HCT116 (cell line): ENCODE measurements at regions not wholly inside any gene's neighbourhood (a gene's known extent, or its start where the extent isn't known, plus 50 kb on each side); places are given as distances from the start of the nearest gene placed in this dataset.

ENCODE experiments used
- ATAC-seq: fragments of 200-7000 bp; cut with Tn5 transposase; 2 replicates; pipeline ENCODE4 v1.9.1; 2020; ENCODE audit warnings: mild to moderate bottlenecking, moderate library complexity
- BruUV-seq: library from RNA; stranded (reverse); fragments of 400-500 nt; replicated peaks from 2 replicates; lab custom pipeline; 2021; lab: Mats Ljungman, UMichigan
- CTCF ChIA-PET: fragments of 300-600 bp; sonication (Branson Sonifier 250); formaldehyde crosslinking; loops from one replicate; lab custom pipeline; 2021; ENCODE audit warnings: antibody characterized with exemption; lab: Charles Lee
- POLR2A ChIA-PET: fragments of 300-600, 350-600 bp; sonication (Branson Sonifier 250); formaldehyde crosslinking; loops from one replicate; lab custom pipeline; 2021; ENCODE audit warnings: antibody characterized with exemption; lab: Charles Lee
- RAD21 ChIA-PET, 2 experiments: fragments of 300-600 bp; sonication (Branson Sonifier 250); formaldehyde crosslinking; loops; one replicate each; lab custom pipeline; 2023; ENCODE audit warnings: low total read pairs in 2 of 2; ENCODE audit not compliant: uncharacterized antibody in 2 of 2, unreplicated experiment in 2 of 2, low non-redundant PET in 1 of 2; lab: Charles Lee
- DNase-seq: peaks from one replicate; pipeline ENCODE4 v3.0.0-alpha.2; 2010; ENCODE audit warnings: low read depth, low spot score
- H2AFZ ChIP-seq: fragments of 200-600 bp; shearing (Covaris generic), sonication (generic); 2 replicates; pipeline ENCODE4 v1.6.1; 2017; ENCODE audit warnings: low read depth, mixed run types, mixed read lengths, antibody characterized with exemption, low read length; ENCODE audit not compliant: poor library complexity, severe bottlenecking
- H3K27ac ChIP-seq: 2 replicates; pipeline ENCODE4 v1.5.1; 2012; ENCODE audit warnings: low read depth, low read length
- H3K27me3 ChIP-seq: fragments of 200-600 bp; sonication (generic); 2 replicates; pipeline ENCODE4 v1.6.1; 2016; ENCODE audit warnings: mixed run types, low read length, mixed read lengths; ENCODE audit not compliant: insufficient read depth
- H3K36me3 ChIP-seq, 2 experiments: fragments of 200-500 bp in 1 of 2; fragments of 200-600 bp in 1 of 2; sonication (Bioruptor generic) in 1 of 2; sonication (generic) in 1 of 2; 2 replicates each; pipeline versions ENCODE4 v1.5.1 to v1.6.1; 2014 to 2016; ENCODE audit warnings: low read length in 2 of 2, inconsistent platforms in 1 of 2, mixed read lengths in 1 of 2, mixed run types in 1 of 2; ENCODE audit not compliant: insufficient read depth in 2 of 2, control insufficient read depth in 1 of 2
- H3K4me1 ChIP-seq, 2 experiments: fragments of 200-600 bp in 1 of 2; sonication (generic) in 1 of 2; 2 replicates each; pipeline versions ENCODE4 v1.5.1 to v1.6.1; 2012 to 2017; ENCODE audit warnings: low read length in 2 of 2, inconsistent platforms in 1 of 2, mild to moderate bottlenecking in 1 of 2, mixed read lengths in 1 of 2, mixed run types in 1 of 2, moderate library complexity in 1 of 2; ENCODE audit not compliant: insufficient read depth in 2 of 2, control insufficient read depth in 1 of 2
- H3K4me2 ChIP-seq: fragments of 200-600 bp; sonication (generic); 2 replicates; pipeline ENCODE4 v1.6.1; 2017; ENCODE audit warnings: mixed run types, low read length, mixed read lengths
- H3K4me3 ChIP-seq, 2 experiments: fragments of 200-600 bp in 1 of 2; sonication (generic) in 1 of 2; replicated peaks in 1 of 2; 2 replicates each; pipeline ENCODE4 v1.5.1; 2011 to 2016; ENCODE audit warnings: low read length in 2 of 2, control low read depth in 1 of 2, low read depth in 1 of 2, mild to moderate bottlenecking in 1 of 2, mixed read lengths in 1 of 2, mixed run types in 1 of 2
- H3K79me2 ChIP-seq: fragments of 200-600 bp; sonication (generic); 2 replicates; pipeline ENCODE4 v1.6.1; 2017; ENCODE audit warnings: mild to moderate bottlenecking, mixed run types, low read length, moderate library complexity, mixed read lengths; ENCODE audit not compliant: insufficient read depth
- H3K9ac ChIP-seq: fragments of 200-600 bp; sonication (generic); 2 replicates; pipeline ENCODE4 v1.6.1; 2016; ENCODE audit warnings: low read length, mixed read lengths
- H3K9me2 ChIP-seq: fragments of 200-600 bp; sonication (generic), shearing (Covaris generic); 2 replicates; pipeline ENCODE4 v1.6.1; 2017; ENCODE audit warnings: mixed run types, mild to moderate bottlenecking, moderate library complexity; ENCODE audit not compliant: insufficient read depth
- H3K9me3 ChIP-seq, 2 experiments: fragments of 200-500 bp in 1 of 2; fragments of 200-600 bp in 1 of 2; sonication (Bioruptor generic) in 1 of 2; sonication (generic) in 1 of 2; 2 replicates each; pipeline ENCODE4 v1.6.1; 2014 to 2017; ENCODE audit warnings: low read length in 2 of 2, mixed read lengths in 2 of 2, inconsistent platforms in 1 of 2, low read depth in 1 of 2, mild to moderate bottlenecking in 1 of 2, mixed run types in 1 of 2, moderate library complexity in 1 of 2; ENCODE audit not compliant: control insufficient read depth in 1 of 2, insufficient read depth in 1 of 2
- H4K20me1 ChIP-seq: fragments of 200-600 bp; sonication (generic), shearing (Covaris generic); 2 replicates; pipeline ENCODE4 v1.6.1; 2017; ENCODE audit warnings: mixed run types, mild to moderate bottlenecking, moderate library complexity; ENCODE audit not compliant: insufficient read depth
- CBX3 ChIP-seq: IDR thresholded peaks from 2 replicates; pipeline ENCODE4 v1.6.1; 2012; ENCODE audit warnings: low read depth
- ELF1 ChIP-seq: IDR thresholded peaks from 2 replicates; pipeline ENCODE4 v1.6.1; 2012; ENCODE audit warnings: low read depth, borderline replicate concordance
- EZH2 ChIP-seq: fragments of 200-600 bp; sonication (generic); IDR thresholded peaks from 2 replicates; pipeline ENCODE4 v1.6.1; 2017; ENCODE audit warnings: antibody characterized with exemption, mixed run types
- FOSL1 ChIP-seq: IDR thresholded peaks from 2 replicates; pipeline ENCODE4 v1.6.1; 2012; ENCODE audit warnings: low read depth
- POLR2A ChIP-seq: IDR thresholded peaks from 2 replicates; pipeline ENCODE4 v1.7.0; 2011; ENCODE audit warnings: borderline replicate concordance; ENCODE audit not compliant: insufficient read depth, insufficient read length; ENCODE audit errors: extremely low read depth
- RAD21 ChIP-seq: IDR thresholded peaks from 2 replicates; pipeline ENCODE4 v1.6.1; 2012; ENCODE audit warnings: low read depth, mild to moderate bottlenecking
- SIN3A ChIP-seq: IDR thresholded peaks from 2 replicates; pipeline ENCODE4 v1.6.1; 2012; ENCODE audit warnings: low read depth
- SP1 ChIP-seq: IDR thresholded peaks from 2 replicates; pipeline ENCODE4 v1.6.1; 2012; ENCODE audit warnings: low read depth
- TCF7L2 ChIP-seq: IDR thresholded peaks from 2 replicates; pipeline ENCODE4 v1.7.0; 2011; ENCODE audit warnings: borderline replicate concordance, inconsistent platforms; ENCODE audit not compliant: insufficient read depth, insufficient read length; ENCODE audit errors: extremely low read depth
- YY1 ChIP-seq: IDR thresholded peaks from 2 replicates; pipeline ENCODE4 v1.6.1; 2011; ENCODE audit warnings: low read length, low read depth, moderate library complexity, mild to moderate bottlenecking; ENCODE audit not compliant: insufficient replicate concordance; ENCODE audit errors: extremely low read depth
- ZFX ChIP-seq: fragments of 450-650 bp; IDR thresholded peaks from 2 replicates; pipeline ENCODE4 v1.6.1; 2017
- intact Hi-C: fragments of 100-400 bp; cut with micrococcal nuclease; formaldehyde crosslinking; loops from 2 replicates; pipeline ENCODE4 v1.10.0; 2022
- TF ChIP-seq, protein P1 (sequence below): IDR thresholded peaks from 2 replicates; pipeline ENCODE4 v1.6.1; 2011; ENCODE audit warnings: mild to moderate bottlenecking, low read length, moderate library complexity; ENCODE audit not compliant: insufficient replicate concordance; ENCODE audit errors: extremely low read depth
- TF ChIP-seq, protein P2 (sequence below), 3 experiments: fragments of 200-600 bp in 1 of 3; sonication (generic) in 1 of 3; IDR thresholded peaks in 2 of 3; conservative IDR thresholded peaks in 1 of 3; 2 replicates each; pipeline ENCODE4 v1.5.1; 2012 to 2017; ENCODE audit warnings: low read depth in 2 of 3, low read length in 2 of 3, antibody characterized with exemption in 1 of 3, borderline replicate concordance in 1 of 3, control low read depth in 1 of 3, mild to moderate bottlenecking in 1 of 3, mixed read lengths in 1 of 3, mixed run types in 1 of 3, moderate library complexity in 1 of 3; ENCODE audit not compliant: insufficient read depth in 1 of 3

DNA sequence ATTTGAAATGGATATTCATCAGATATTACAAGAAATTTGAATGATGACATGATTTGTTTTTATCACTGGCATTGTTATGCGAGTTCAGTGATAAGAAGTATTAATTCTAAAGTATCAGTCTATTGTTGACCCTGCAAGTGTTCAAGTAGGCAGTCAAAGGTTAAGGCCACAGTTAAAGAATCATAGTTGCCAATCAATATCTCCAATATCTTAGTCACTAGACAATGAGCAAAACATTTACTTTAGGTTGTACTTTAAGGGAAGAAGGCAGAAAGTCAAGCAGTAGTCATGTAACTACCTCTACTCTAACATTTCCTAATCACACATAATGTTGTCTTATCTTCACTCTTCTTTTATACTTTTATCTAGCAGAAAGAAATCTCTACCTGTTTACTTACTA is 709.8 kb downstream of the PCDH17 start:
- Histone ChIP-seq H2AFZ (no peak overlapping the region), H3K9me3 (peaks cover 21 to 28% of the 10 kb centered on the region in 2 experiments; a peak in 3 of 4 replicates), H3K4me1 (no peaks in the 10 kb centered on the region), H3K9ac (no peak overlapping the region), H4K20me1 (no peaks in the 10 kb centered on the region), H3K27ac (no peak overlapping the region), H3K9me2 (no peaks in the 10 kb centered on the region), H3K4me2 (no peak overlapping the region), H3K4me3 (no peak overlapping the region), H3K79me2 (no peaks in the 10 kb centered on the region), H3K27me3 (no peaks in the 10 kb centered on the region), H3K36me3 (no peaks in the 10 kb centered on the region)
- TF ChIP-seq ELF1 (no peak), POLR2A (no peak), SIN3A (no peak), CBX3 (no peak), RAD21 (no peak), YY1 (no peak), ZFX (no peak), FOSL1 (no peak), TCF7L2 (no peak), SP1 (no peak)
- ChIA-PET RAD21 (no interaction called here), POLR2A (no interaction called here), CTCF (no interaction called here)
- BruUV-seq, result no TSS peak
- DNase-seq (no peak), ATAC-seq (no peak)
- intact Hi-C loops, result no loop called here

DNA sequence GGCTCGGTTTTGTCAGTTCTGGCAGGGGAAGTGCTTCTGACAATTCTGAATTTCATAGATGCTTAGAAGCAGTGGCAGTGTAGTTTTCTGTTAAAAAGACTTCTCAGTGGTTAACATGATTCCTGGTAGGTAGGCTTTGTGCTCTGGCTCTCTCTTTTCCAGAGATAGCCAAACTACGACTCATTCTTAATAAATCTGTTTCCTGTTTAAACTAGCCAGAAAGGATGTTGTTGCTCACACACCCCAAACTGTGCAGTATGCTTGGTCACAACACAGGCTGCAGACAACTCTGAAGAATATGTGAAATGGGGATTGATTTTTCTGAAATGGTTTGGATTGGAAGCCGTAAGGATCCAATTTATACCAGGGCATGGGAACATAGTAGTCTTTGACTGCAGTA is 711.5 kb downstream of the PCDH17 start:
- H3K9me3 ChIP-seq, result peaks cover 21 to 26% of the 10 kb centered on the region in 2 experiments; a peak in 3 of 4 replicates
- no TSS peak for BruUV-seq
- ChIA-PET CTCF (no interaction called here), RAD21 (no interaction called here), POLR2A (no interaction called here)
- H3K4me2 ChIP-seq, result no peak overlapping the region
- no peak overlapping the region for H2AFZ ChIP-seq
- intact Hi-C loops, result no loop called here
- no peaks in the 10 kb centered on the region for H3K79me2 ChIP-seq
- H3K27ac ChIP-seq, result no peak overlapping the region
- TF ChIP-seq CBX3 (no peak), ZFX (no peak), FOSL1 (no peak), EZH2 (no peak), SP1 (no peak)
- TF ChIP-seq, protein P1, sequence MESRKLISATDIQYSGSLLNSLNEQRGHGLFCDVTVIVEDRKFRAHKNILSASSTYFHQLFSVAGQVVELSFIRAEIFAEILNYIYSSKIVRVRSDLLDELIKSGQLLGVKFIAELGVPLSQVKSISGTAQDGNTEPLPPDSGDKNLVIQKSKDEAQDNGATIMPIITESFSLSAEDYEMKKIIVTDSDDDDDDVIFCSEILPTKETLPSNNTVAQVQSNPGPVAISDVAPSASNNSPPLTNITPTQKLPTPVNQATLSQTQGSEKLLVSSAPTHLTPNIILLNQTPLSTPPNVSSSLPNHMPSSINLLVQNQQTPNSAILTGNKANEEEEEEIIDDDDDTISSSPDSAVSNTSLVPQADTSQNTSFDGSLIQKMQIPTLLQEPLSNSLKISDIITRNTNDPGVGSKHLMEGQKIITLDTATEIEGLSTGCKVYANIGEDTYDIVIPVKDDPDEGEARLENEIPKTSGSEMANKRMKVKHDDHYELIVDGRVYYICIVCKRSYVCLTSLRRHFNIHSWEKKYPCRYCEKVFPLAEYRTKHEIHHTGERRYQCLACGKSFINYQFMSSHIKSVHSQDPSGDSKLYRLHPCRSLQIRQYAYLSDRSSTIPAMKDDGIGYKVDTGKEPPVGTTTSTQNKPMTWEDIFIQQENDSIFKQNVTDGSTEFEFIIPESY, result no peak
- TF ChIP-seq, protein P2, sequence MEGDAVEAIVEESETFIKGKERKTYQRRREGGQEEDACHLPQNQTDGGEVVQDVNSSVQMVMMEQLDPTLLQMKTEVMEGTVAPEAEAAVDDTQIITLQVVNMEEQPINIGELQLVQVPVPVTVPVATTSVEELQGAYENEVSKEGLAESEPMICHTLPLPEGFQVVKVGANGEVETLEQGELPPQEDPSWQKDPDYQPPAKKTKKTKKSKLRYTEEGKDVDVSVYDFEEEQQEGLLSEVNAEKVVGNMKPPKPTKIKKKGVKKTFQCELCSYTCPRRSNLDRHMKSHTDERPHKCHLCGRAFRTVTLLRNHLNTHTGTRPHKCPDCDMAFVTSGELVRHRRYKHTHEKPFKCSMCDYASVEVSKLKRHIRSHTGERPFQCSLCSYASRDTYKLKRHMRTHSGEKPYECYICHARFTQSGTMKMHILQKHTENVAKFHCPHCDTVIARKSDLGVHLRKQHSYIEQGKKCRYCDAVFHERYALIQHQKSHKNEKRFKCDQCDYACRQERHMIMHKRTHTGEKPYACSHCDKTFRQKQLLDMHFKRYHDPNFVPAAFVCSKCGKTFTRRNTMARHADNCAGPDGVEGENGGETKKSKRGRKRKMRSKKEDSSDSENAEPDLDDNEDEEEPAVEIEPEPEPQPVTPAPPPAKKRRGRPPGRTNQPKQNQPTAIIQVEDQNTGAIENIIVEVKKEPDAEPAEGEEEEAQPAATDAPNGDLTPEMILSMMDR (IDR thresholded peaks at IDR 0.05 in 2 of 3, conservative IDR thresholded peaks at IDR 0.05 in 1 of 3; ENCODE audit: borderline replicate concordance in 1 of 3, insufficient read depth in 1 of 3, low read depth in 2 of 3, low read length in 2 of 3), result no peak
- no peaks in the 10 kb centered on the region for H4K20me1 ChIP-seq
- no peak for DNase-seq
- no peak for ATAC-seq
- no peaks in the 10 kb centered on the region for H3K27me3 ChIP-seq
- no peaks in the 10 kb centered on the region for H3K4me1 ChIP-seq
- no peak overlapping the region for H3K4me3 ChIP-seq
- H3K9me2 ChIP-seq, result no peaks in the 10 kb centered on the region
- H3K9ac ChIP-seq, result no peak overlapping the region
- no peaks in the 10 kb centered on the region for H3K36me3 ChIP-seq
